CD4-positive, alpha-beta T cell (primary cell): ENCODE measurements at regions not wholly inside any gene's neighbourhood (a gene's known extent, or its start where the extent isn't known, plus 50 kb on each side); places are given as distances from the start of the nearest gene placed in this dataset.

Experiments
- ATAC-seq: fragments of 200-7000 bp; cut with Tn5 transposase; one replicate; pipeline ENCODE4 v1.10.0; 2022; ENCODE audit warnings: mild to moderate bottlenecking; ENCODE audit not compliant: poor library complexity
- CTCF ChIA-PET: fragments of 350-600 bp; sonication (Branson Sonifier 250); formaldehyde crosslinking; loops from one replicate; lab custom pipeline; 2021; ENCODE audit warnings: antibody characterized with exemption, inconsistent platforms; lab: Charles Lee
- POLR2A ChIA-PET: fragments of 350-600 bp; sonication (Branson Sonifier 250); formaldehyde crosslinking; loops from one replicate; lab custom pipeline; 2021; ENCODE audit warnings: antibody characterized with exemption, inconsistent platforms; lab: Charles Lee
- DNase-seq, 14 experiments: peaks; one replicate each; pipeline ENCODE4 v3.0.0-alpha.2; 2013 to 2020; ENCODE audit warnings: mixed read lengths in 2 of 14
- H3K27ac ChIP-seq, 2 donors: one replicate each; pipeline versions ENCODE4 v1.5.1 to v1.7.0; 2013; ENCODE audit warnings: low read length in 2 of 2, low read depth in 1 of 2, mild to moderate bottlenecking in 1 of 2
- H3K27me3 ChIP-seq, 2 experiments: 1 replicate in 1 of 2; 2 replicates in 1 of 2; pipeline versions ENCODE4 v1.6.1 to v1.7.0; 2013; ENCODE audit warnings: low read length in 2 of 2, control low read depth in 1 of 2, mild to moderate bottlenecking in 1 of 2, moderate library complexity in 1 of 2; ENCODE audit not compliant: insufficient read depth in 2 of 2, control insufficient read depth in 1 of 2
- H3K36me3 ChIP-seq: one replicate; pipeline ENCODE4 v1.6.1; 2013; ENCODE audit warnings: low read length, control low read depth; ENCODE audit not compliant: insufficient read depth
- H3K4me1 ChIP-seq: one replicate; pipeline ENCODE4 v1.6.1; 2013; ENCODE audit warnings: low read length, control low read depth; ENCODE audit not compliant: insufficient read depth
- H3K4me3 ChIP-seq: one replicate; pipeline ENCODE4 v1.5.1; 2013; ENCODE audit warnings: mild to moderate bottlenecking, low read length, moderate library complexity
- H3K9me3 ChIP-seq, 2 experiments: 1 replicate in 1 of 2; 2 replicates in 1 of 2; pipeline versions ENCODE4 v1.6.1 to v1.7.0; 2013; ENCODE audit warnings: low read length in 2 of 2, mild to moderate bottlenecking in 2 of 2, control low read depth in 1 of 2, moderate library complexity in 1 of 2; ENCODE audit not compliant: control insufficient read depth in 1 of 2, insufficient read depth in 1 of 2
- H3K27ac Mint-ChIP-seq: one replicate; pipeline ENCODE4 v1.8.0; 2020; ENCODE audit warnings: mixed read lengths
- H3K27me3 Mint-ChIP-seq: one replicate; pipeline ENCODE4 v1.8.0; 2021; ENCODE audit warnings: mixed read lengths
- H3K36me3 Mint-ChIP-seq: one replicate; pipeline ENCODE4 v1.8.0; 2021; ENCODE audit warnings: low read depth, mixed read lengths
- H3K4me1 Mint-ChIP-seq: one replicate; pipeline ENCODE4 v1.8.0; 2021; ENCODE audit warnings: low read depth, mixed read lengths
- H3K4me3 Mint-ChIP-seq: one replicate; pipeline ENCODE4 v1.8.0; 2020; ENCODE audit warnings: mild to moderate bottlenecking, mixed read lengths
- H3K9me3 Mint-ChIP-seq: one replicate; pipeline ENCODE4 v1.8.0; 2020; ENCODE audit warnings: mixed read lengths
- intact Hi-C, 2 experiments: fragments of 100-400 bp; cut with DNase I in 1 of 2; cut with micrococcal nuclease in 1 of 2; formaldehyde crosslinking; loops; one replicate each; pipeline versions ENCODE4 v1.15.1 to v1.9.0; 2023 to 2025; cut with DNase I, micrococcal nuclease
- TF ChIP-seq, protein P1 (sequence below): fragments of 200-600 bp; IDR thresholded peaks from one replicate; pipeline ENCODE4 v1.8.0; 2022; ENCODE audit warnings: antibody characterized with exemption, mild to moderate bottlenecking

DNA sequence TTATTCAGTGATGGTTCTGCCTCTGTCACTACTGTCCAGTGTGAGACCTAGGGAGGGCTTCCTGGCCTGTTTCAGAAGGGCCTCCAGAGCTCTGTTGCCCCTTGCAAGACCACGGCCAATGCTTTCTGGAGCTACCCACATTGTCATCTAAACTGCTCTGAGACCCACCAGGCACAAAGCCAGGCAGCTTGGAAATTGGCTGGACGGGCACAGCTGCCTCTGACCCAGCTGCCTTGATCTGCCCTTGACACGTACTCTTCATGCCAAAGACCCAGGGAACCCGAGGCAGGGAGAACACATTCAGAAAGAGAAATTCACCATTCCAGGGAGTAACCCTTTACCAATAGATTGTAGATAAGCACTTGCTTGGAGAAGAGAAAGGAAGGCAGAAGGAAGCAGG, 183.7 kb upstream of the SIX2 start:
- intact Hi-C loops: no loop called here
- Mint-ChIP-seq H3K9me3 (no peaks in the 10 kb centered on the region), H3K4me1 (no peaks in the 10 kb centered on the region), H3K27me3 (peaks cover 42% of the 10 kb centered on the region), H3K4me3 (no peak overlapping the region), H3K36me3 (no peaks in the 10 kb centered on the region), H3K27ac (no peak overlapping the region)
- H3K27me3 ChIP-seq: peaks cover 4 to 14% of the 10 kb centered on the region in 2 experiments
- H3K27ac ChIP-seq: no peak overlapping the region
- TF ChIP-seq, protein P1, sequence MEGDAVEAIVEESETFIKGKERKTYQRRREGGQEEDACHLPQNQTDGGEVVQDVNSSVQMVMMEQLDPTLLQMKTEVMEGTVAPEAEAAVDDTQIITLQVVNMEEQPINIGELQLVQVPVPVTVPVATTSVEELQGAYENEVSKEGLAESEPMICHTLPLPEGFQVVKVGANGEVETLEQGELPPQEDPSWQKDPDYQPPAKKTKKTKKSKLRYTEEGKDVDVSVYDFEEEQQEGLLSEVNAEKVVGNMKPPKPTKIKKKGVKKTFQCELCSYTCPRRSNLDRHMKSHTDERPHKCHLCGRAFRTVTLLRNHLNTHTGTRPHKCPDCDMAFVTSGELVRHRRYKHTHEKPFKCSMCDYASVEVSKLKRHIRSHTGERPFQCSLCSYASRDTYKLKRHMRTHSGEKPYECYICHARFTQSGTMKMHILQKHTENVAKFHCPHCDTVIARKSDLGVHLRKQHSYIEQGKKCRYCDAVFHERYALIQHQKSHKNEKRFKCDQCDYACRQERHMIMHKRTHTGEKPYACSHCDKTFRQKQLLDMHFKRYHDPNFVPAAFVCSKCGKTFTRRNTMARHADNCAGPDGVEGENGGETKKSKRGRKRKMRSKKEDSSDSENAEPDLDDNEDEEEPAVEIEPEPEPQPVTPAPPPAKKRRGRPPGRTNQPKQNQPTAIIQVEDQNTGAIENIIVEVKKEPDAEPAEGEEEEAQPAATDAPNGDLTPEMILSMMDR: no peak
- H3K4me3 ChIP-seq: no peak overlapping the region
- H3K36me3 ChIP-seq: no peaks in the 10 kb centered on the region
- POLR2A ChIA-PET: no interaction called here
- CTCF ChIA-PET: no interaction called here
- H3K4me1 ChIP-seq: no peaks in the 10 kb centered on the region
- ATAC-seq (no peak), DNase-seq (no peak)
- peaks cover 0 to 5% of the 10 kb centered on the region in 2 experiments for H3K9me3 ChIP-seq

DNA sequence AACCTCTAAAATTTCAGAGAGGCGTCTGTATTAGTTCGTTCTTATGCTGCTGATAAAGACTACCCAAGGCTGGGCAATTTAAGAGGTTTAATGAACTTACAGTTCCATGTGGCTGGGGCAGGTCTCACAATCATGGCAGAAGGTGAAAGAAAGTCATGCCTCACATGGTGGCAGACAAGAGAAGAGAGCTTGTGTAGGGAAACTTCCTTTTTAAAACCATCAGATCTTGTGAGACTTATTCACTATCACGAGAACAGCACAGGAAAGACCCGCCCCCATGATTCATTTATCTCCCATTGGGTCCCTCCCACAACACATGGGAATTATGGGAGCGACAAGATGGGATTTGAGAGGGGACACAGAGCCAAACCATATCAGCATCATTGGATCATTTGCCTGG, 183.2 kb upstream of the SIX2 start:
- ChIA-PET CTCF (no interaction called here), POLR2A (no interaction called here)
- H3K27me3 Mint-ChIP-seq: peaks cover 48% of the 10 kb centered on the region
- no peak for DNase-seq
- TF ChIP-seq, protein P1: no peak
- H3K4me1 Mint-ChIP-seq: no peaks in the 10 kb centered on the region
- no peaks in the 10 kb centered on the region for H3K9me3 Mint-ChIP-seq
- no peaks in the 10 kb centered on the region for H3K36me3 Mint-ChIP-seq
- Histone ChIP-seq H3K27me3 (peaks cover 4 to 14% of the 10 kb centered on the region in 2 experiments), H3K27ac (no peak overlapping the region), H3K9me3 (peaks cover 0 to 5% of the 10 kb centered on the region in 2 experiments), H3K4me1 (no peaks in the 10 kb centered on the region), H3K36me3 (no peaks in the 10 kb centered on the region), H3K4me3 (no peak overlapping the region)
- intact Hi-C loops: no loop called here
- no peak for ATAC-seq
- no peak overlapping the region for H3K4me3 Mint-ChIP-seq
- no peak overlapping the region for H3K27ac Mint-ChIP-seq

DNA sequence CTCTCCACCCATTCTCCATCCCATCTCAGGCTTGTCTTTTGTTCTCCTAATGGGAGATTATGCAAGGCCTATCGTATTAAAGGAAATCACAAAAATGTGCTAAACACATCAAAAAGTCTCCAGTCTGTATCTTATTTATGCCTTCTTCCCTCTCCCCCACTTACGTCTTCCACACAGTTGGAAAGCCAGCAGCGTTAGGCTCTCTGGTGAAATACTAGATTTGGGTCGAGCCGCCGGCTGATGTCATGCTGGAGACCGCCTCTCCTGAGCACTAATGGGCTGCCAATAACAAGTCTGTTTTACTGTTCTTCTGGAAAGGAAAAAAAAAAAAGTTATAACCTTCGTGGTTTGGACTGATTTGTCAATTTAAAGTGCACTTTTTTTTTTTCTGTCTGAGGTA, 182.7 kb upstream of the SIX2 start:
- Histone ChIP-seq H3K4me3 (no peak overlapping the region), H3K9me3 (peaks cover 0 to 5% of the 10 kb centered on the region in 2 experiments), H3K36me3 (no peaks in the 10 kb centered on the region), H3K4me1 (no peaks in the 10 kb centered on the region), H3K27me3 (peaks cover 4 to 14% of the 10 kb centered on the region in 2 experiments), H3K27ac (no peak overlapping the region)
- H3K9me3 Mint-ChIP-seq: no peaks in the 10 kb centered on the region
- H3K36me3 Mint-ChIP-seq: no peaks in the 10 kb centered on the region
- no peak for DNase-seq
- ChIA-PET POLR2A (no interaction called here), CTCF (no interaction called here)
- H3K27me3 Mint-ChIP-seq: peaks cover 49% of the 10 kb centered on the region
- no peaks in the 10 kb centered on the region for H3K4me1 Mint-ChIP-seq
- H3K4me3 Mint-ChIP-seq: no peak overlapping the region
- intact Hi-C loops: no loop called here
- TF ChIP-seq, protein P1: no peak
- no peak overlapping the region for H3K27ac Mint-ChIP-seq
- ATAC-seq: no peak
